Pancreas (tissue), 10 donors: ENCODE measurements at regions not wholly inside any gene's neighbourhood (a gene's known extent, or its start where the extent isn't known, plus 50 kb on each side); places are given as distances from the start of the nearest gene placed in this dataset.

ENCODE experiments used
- ATAC-seq, 4 donors: fragments of 200-7000 bp; cut with Tn5 transposase; one replicate each; pipeline versions ENCODE4 v1.8.0 to v1.9.1; 2020; ENCODE audit warnings: mild to moderate bottlenecking in 4 of 4, moderate library complexity in 4 of 4
- DNase-seq, 6 donors: peaks; one replicate each; pipeline ENCODE4 v3.0.0-alpha.2; 2020
- FAIRE-seq: peaks from 2 replicates; lab custom pipeline; 2012; peaks lifted over from hg19 to GRCh38; lab: Jason Lieb, UNC
- H3K27ac ChIP-seq, 4 donors: fragments of 200-600 bp; sonication (generic); 1 replicate in 3 of 4; 2 replicates in 1 of 4; pipeline versions ENCODE4 v1.5.0 to v1.8.0; 2020
- H3K27me3 ChIP-seq, 4 donors: fragments of 200-600 bp; one replicate each; pipeline ENCODE4 v1.8.0; 2021
- H3K36me3 ChIP-seq, 3 donors: fragments of 200-600 bp; sonication (generic) in 1 of 3; one replicate each; pipeline versions ENCODE4 v1.5.0 to v1.8.0; 2020 to 2021
- H3K4me1 ChIP-seq, 3 donors: fragments of 200-600 bp; one replicate each; pipeline ENCODE4 v1.8.0; 2021
- H3K4me3 ChIP-seq, 4 donors: fragments of 200-600 bp; sonication (generic) in 2 of 4; one replicate each; pipeline versions ENCODE4 v1.5.0 to v1.8.0; 2020 to 2021
- H3K9me3 ChIP-seq, 4 donors: fragments of 200-600 bp; one replicate each; pipeline ENCODE4 v1.8.0; 2021
- CTCF ChIP-seq, 4 donors: fragments of 200-600 bp; sonication (generic) in 3 of 4; IDR thresholded peaks; one replicate each; pipeline versions ENCODE4 v1.5.0 to v1.8.0; 2021; ENCODE audit warnings: antibody characterized with exemption in 4 of 4
- WGBS, 2 donors: extraction: QIAGEN DNeasy Blood & Tissue Kit; methylation state at CpG; one replicate each; pipeline ENCODE4 v1.1.7; 2013; 5-methylcytosine and 5-hydroxymethylcytosine counted together
- intact Hi-C, 3 donors: fragments of 100-400 bp; cut with DNase I; formaldehyde crosslinking; loops; one replicate each; pipeline versions ENCODE4 v1.11.1 to v1.14.2; 2022
- donor health status: healthy with polysubstance abuse.
- donor health status: DM: no; HTN: no; CAD: no; lungs with moderate emphysema.
- donor health status: DM: no; HTN: no; CAD: no.
- donor health status: control.
- donor health status: control.
- donor health status: Bipolar disorder and iron deficiency.
- donor health status: DM: yes; HTN: yes; CAD: no.
- donor health status: DM: no; HTN: no; CAD: no.
- donor health status: DM: no; HTN: no; CAD: no.
- donor health status: DM: yes; HTN: yes; CAD: no.

GRCh38 chr4:170305627-170306026 lies 215.9 kb upstream of the AADAT start:
- H3K27ac ChIP-seq, result no peak overlapping the region
- intact Hi-C loops, result no loop called here
- DNase-seq (no peak), FAIRE-seq (no peak), ATAC-seq (no peak)
- no peaks in the 10 kb centered on the region for H3K9me3 ChIP-seq
- no peaks in the 10 kb centered on the region for H3K4me1 ChIP-seq
- no peak overlapping the region for H3K4me3 ChIP-seq
- TF ChIP-seq CTCF (IDR thresholded peaks at IDR 0.05), result no peak
- 67 to 73% methylated on average over 2 of the region's 2 CpGs for WGBS, 2 donors
- H3K27me3 ChIP-seq, result no peaks in the 10 kb centered on the region
- no peaks in the 10 kb centered on the region for H3K36me3 ChIP-seq

GRCh38 chr4:170281027-170281426 lies 191.3 kb upstream of the AADAT start:
- Histone ChIP-seq H3K27me3 (no peaks in the 10 kb centered on the region), H3K36me3 (no peaks in the 10 kb centered on the region), H3K4me1 (no peaks in the 10 kb centered on the region), H3K4me3 (no peak overlapping the region), H3K27ac (no peak overlapping the region), H3K9me3 (no peaks in the 10 kb centered on the region)
- no peak for ATAC-seq
- intact Hi-C loops, result no loop called here
- FAIRE-seq, result no peak
- TF ChIP-seq CTCF (IDR thresholded peaks at IDR 0.05), result no peak
- 51 to 66% methylated on average over 2 of the region's 2 CpGs for WGBS, 2 donors
- DNase-seq, result no peak

GRCh38 chr4:170278460-170278859 lies 188.7 kb upstream of the AADAT start:
- H3K27me3 ChIP-seq, result peaks cover 0 to 5% (median 0%) of the 10 kb centered on the region in 4 donors
- no peak for TF ChIP-seq CTCF (IDR thresholded peaks at IDR 0.05)
- intact Hi-C loops, result no loop called here
- ATAC-seq, result no peak
- FAIRE-seq, result no peak
- no peaks in the 10 kb centered on the region for H3K36me3 ChIP-seq
- H3K4me3 ChIP-seq, result no peak overlapping the region
- H3K27ac ChIP-seq, result no peak overlapping the region
- no peaks in the 10 kb centered on the region for H3K9me3 ChIP-seq
- DNase-seq, result no peak
- no peaks in the 10 kb centered on the region for H3K4me1 ChIP-seq

GRCh38 chr4:170274616-170275015 lies 184.9 kb upstream of the AADAT start:
- FAIRE-seq (no peak), DNase-seq (no peak), ATAC-seq (no peak)
- H3K27ac ChIP-seq, result no peak overlapping the region
- no peaks in the 10 kb centered on the region for H3K9me3 ChIP-seq
- intact Hi-C loops, result no loop called here
- no peak for TF ChIP-seq CTCF (IDR thresholded peaks at IDR 0.05)
- H3K4me1 ChIP-seq, result no peaks in the 10 kb centered on the region
- H3K27me3 ChIP-seq, result peaks cover 0 to 5% (median 0%) of the 10 kb centered on the region in 4 donors
- 57 to 68% methylated on average over 4 of the region's 4 CpGs for WGBS, 2 donors
- no peak overlapping the region for H3K4me3 ChIP-seq
- no peaks in the 10 kb centered on the region for H3K36me3 ChIP-seq

- TF ChIP-seq CTCF (IDR thresholded peaks at IDR 0.05), result no peak
- no peaks in the 10 kb centered on the region for H3K9me3 ChIP-seq
- no peak overlapping the region for H3K27ac ChIP-seq
- ATAC-seq (no peak), DNase-seq (no peak), FAIRE-seq (no peak)
- H3K36me3 ChIP-seq, result no peaks in the 10 kb centered on the region
- peaks cover 0 to 5% (median 0%) of the 10 kb centered on the region in 4 donors for H3K27me3 ChIP-seq
- H3K4me1 ChIP-seq, result no peaks in the 10 kb centered on the region
- intact Hi-C loops, result no loop called here
- H3K4me3 ChIP-seq, result no peak overlapping the region
- WGBS, 2 donors, result 54 to 67% methylated on average over 4 of the region's 4 CpGs
Observed at GRCh38 chr4:170272959-170273358, 183.2 kb upstream of the AADAT start.
